ENCODE measurements at regions not wholly inside any gene's neighbourhood (a gene's known extent, or its start where the extent isn't known, plus 50 kb on each side); places are given as distances from the start of the nearest gene placed in this dataset.

DNA sequence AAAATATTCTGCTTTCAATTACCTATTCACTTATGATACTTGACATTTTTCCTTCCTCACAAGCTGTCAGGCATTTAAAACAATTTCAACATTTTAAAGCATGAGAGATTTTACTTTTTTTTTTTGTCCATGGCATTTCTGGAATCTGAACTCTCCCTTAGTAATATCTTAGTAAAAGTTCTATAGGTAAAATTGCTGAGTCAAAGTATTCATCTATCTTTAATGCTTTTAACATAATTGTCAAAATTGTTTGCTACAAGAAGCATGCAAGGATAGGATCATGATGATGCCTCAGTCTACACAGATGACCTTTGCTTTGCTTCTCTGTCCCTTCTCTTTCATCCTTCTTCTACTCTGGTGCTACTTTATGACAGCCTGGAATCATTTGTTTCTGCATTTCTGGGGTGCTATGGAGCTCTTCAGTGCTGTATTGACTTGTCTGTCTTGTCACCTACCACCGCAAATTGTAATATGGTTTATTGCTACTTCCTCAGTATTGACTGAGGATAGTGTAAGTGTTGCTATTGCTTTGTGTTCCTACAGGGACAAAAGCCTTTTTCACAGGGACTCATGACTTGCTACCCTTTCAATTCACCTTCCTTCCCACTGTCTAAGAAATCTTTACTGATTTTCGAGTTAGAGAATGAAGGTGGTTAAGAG is 589.8 kb upstream of the ATP2B1 start:
- Mint-ChIP-seq H3K36me3 (peaks cover 2% of the 10 kb centered on the region), H3K27me3 (ENCODE audit: low read depth) (no peaks in the 10 kb centered on the region), H3K4me3 (no peak overlapping the region), H3K4me1 (peaks cover 21% of the 10 kb centered on the region), H3K27ac (peak overlapping the region; percentile 75), H3K9me3 (no peaks in the 10 kb centered on the region)
- DNase-seq (ENCODE audit: low spot score in 2 of 2, unreplicated experiment in 2 of 2): no peak
- TF ChIP-seq, protein P1, sequence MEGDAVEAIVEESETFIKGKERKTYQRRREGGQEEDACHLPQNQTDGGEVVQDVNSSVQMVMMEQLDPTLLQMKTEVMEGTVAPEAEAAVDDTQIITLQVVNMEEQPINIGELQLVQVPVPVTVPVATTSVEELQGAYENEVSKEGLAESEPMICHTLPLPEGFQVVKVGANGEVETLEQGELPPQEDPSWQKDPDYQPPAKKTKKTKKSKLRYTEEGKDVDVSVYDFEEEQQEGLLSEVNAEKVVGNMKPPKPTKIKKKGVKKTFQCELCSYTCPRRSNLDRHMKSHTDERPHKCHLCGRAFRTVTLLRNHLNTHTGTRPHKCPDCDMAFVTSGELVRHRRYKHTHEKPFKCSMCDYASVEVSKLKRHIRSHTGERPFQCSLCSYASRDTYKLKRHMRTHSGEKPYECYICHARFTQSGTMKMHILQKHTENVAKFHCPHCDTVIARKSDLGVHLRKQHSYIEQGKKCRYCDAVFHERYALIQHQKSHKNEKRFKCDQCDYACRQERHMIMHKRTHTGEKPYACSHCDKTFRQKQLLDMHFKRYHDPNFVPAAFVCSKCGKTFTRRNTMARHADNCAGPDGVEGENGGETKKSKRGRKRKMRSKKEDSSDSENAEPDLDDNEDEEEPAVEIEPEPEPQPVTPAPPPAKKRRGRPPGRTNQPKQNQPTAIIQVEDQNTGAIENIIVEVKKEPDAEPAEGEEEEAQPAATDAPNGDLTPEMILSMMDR (IDR thresholded peaks at IDR 0.05; ENCODE audit: unreplicated experiment): no peak

DNA sequence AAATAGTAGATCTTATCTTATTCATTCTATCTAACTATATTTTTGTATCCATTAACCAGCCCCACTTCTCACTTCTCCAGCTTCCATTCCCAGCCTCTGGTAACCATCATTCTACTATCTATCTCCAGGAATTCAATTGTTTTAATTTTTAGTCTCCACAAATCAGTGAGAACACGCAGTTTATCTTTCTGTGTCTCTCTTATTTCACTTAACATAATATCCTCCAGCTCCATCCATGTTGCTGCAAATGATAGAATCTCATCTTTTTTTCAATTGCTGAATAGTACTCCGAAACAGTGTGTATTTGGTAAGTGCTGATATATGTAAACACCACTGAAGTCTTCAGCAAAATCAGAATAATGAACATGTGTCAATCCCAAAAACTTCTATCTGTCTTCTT is 587.2 kb upstream of the ATP2B1 start:
- no peak overlapping the region for H3K27ac Mint-ChIP-seq
- H3K4me3 Mint-ChIP-seq: no peak overlapping the region
- no peak for DNase-seq (ENCODE audit: low spot score in 2 of 2, unreplicated experiment in 2 of 2)
- H3K9me3 Mint-ChIP-seq: no peaks in the 10 kb centered on the region
- peaks cover 42% of the 10 kb centered on the region for H3K4me1 Mint-ChIP-seq
- H3K27me3 Mint-ChIP-seq (ENCODE audit: low read depth): no peaks in the 10 kb centered on the region
- TF ChIP-seq, protein P1 (IDR thresholded peaks at IDR 0.05; ENCODE audit: unreplicated experiment): no peak
- no peaks in the 10 kb centered on the region for H3K36me3 Mint-ChIP-seq

DNA sequence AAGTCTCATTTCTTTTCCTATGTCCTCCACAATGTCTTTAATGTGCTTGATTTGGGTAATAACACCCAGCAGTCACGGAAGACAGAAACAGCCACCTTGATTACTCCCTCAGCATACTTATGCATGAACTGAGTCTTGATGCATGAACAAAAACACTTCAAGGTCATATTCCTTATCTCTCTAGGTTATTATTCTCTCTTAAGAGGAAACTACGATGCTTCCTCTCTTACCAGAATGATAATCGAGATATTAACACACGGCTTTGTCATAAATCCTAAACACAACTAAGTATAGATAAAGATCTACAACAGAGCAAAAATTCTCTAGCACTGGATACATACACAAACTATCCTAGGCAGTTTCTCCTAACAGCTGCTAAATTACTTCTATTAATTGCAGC is 583.5 kb upstream of the ATP2B1 start:
- Mint-ChIP-seq H3K27ac (peak overlapping the region; percentile 85), H3K36me3 (peaks cover 13% of the 10 kb centered on the region), H3K4me1 (peaks cover 31% of the 10 kb centered on the region), H3K9me3 (peaks cover 19% of the 10 kb centered on the region), H3K27me3 (ENCODE audit: low read depth) (no peaks in the 10 kb centered on the region), H3K4me3 (no peak overlapping the region)
- no peak for DNase-seq (ENCODE audit: low spot score in 2 of 2, unreplicated experiment in 2 of 2)
- TF ChIP-seq, protein P1 (IDR thresholded peaks at IDR 0.05; ENCODE audit: unreplicated experiment): no peak

DNA sequence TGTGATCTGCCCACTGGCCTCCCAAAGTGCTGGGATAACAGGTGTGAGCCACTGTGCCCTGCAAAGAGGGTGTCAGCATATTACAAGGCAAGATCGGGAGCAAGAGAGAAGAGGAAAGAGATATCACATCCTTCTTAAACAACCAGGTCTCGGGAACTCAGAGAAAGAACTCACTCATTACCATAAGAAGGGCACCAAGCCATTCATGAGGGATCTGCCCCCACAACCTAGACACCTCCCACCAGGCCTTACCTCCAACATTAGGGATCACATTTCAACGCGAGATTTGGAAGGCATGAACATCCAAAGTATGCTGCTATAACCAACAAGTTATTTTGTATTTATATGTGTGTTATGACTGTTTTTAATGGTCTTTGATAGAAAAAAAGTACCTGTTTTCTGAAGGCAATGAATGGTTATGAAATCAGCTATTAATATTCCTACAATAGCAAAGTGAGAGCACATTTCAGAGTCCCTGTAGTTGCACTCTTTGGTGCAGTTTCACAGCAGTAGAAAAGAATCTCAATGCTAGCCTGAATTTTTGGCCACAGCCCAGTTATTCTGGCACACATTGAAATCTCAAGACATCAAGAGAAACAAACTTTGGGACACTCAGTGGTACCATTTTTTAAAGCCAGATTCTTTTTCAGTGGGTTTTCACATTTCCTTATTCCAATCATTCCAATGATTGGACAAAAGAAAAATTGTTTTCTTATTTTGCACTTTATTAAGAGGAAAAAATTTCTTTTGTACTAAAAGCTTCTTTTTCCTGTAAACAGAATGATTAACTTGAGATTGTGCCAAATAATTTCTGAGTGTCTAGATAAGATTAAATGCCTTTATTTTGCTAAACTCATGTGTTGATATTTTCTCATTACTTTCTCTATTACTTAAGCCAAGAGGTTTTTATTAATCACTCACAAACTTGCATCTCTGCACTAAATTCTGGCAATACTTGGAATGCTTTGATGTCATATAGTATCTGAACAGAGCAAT is 582.6 kb upstream of the ATP2B1 start:
- no peaks in the 10 kb centered on the region for H3K27me3 Mint-ChIP-seq (ENCODE audit: low read depth)
- TF ChIP-seq, protein P1 (IDR thresholded peaks at IDR 0.05; ENCODE audit: unreplicated experiment): no peak
- H3K27ac Mint-ChIP-seq: peak overlapping the region; percentile 90
- no peak overlapping the region for H3K4me3 Mint-ChIP-seq
- peaks cover 31% of the 10 kb centered on the region for H3K4me1 Mint-ChIP-seq
- peaks cover 26% of the 10 kb centered on the region for H3K9me3 Mint-ChIP-seq
- H3K36me3 Mint-ChIP-seq: peaks cover 13% of the 10 kb centered on the region
- DNase-seq (ENCODE audit: low spot score in 2 of 2, unreplicated experiment in 2 of 2): no peak

DNA sequence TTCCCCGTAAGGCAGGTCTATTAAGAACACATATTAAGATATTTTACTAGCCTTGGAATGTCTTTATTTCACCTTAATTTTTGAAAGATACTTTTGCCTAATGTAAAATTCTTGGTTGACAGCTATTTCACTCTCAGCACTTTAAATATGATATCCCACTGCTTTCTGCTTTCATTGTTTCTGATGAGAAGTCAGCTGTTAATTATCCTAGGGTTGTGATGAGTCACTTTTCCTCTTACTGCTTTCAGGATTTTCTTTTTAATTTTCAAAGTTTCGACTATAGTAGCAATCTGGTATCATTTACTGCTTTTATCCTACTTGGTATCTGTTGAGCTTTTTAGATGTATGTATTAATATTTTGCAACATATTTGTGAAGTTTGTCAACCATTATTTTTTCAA is 578.9 kb upstream of the ATP2B1 start:
- H3K4me3 Mint-ChIP-seq: no peak overlapping the region
- TF ChIP-seq, protein P1 (IDR thresholded peaks at IDR 0.05; ENCODE audit: unreplicated experiment): no peak
- DNase-seq (ENCODE audit: low spot score in 2 of 2, unreplicated experiment in 2 of 2): no peak
- no peaks in the 10 kb centered on the region for H3K27me3 Mint-ChIP-seq (ENCODE audit: low read depth)
- H3K36me3 Mint-ChIP-seq: peaks cover 23% of the 10 kb centered on the region
- no peak overlapping the region for H3K27ac Mint-ChIP-seq
- peaks cover 52% of the 10 kb centered on the region for H3K9me3 Mint-ChIP-seq
- H3K4me1 Mint-ChIP-seq: peaks cover 20% of the 10 kb centered on the region

All from mesothelial cell of epicardium (in vitro differentiated cells).